Aorta (tissue), 5 donors: ENCODE measurements at regions not wholly inside any gene's neighbourhood (a gene's known extent, or its start where the extent isn't known, plus 50 kb on each side); places are given as distances from the start of the nearest gene placed in this dataset.
A peak's percentile ranks its signal among the peaks of the same experiment; 100 is the strongest.
"Not testable (repeated sequence)": the region's sequence is repeated elsewhere in the genome, so short reads cannot be mapped to it uniquely, and the experiment has no call there.

ENCODE experiments used
- ATAC-seq: fragments of 200-7000 bp; cut with Tn5 transposase; one replicate; pipeline ENCODE4 v1.9.1; 2022; ENCODE audit warnings: moderate library complexity; ENCODE audit not compliant: low FRiP score
- DNase-seq, 2 donors: peaks; one replicate each; pipeline ENCODE4 v3.0.0-alpha.2; 2020
- H3K27ac ChIP-seq, 2 donors: one replicate each; pipeline ENCODE4 v1.5.1; 2013; ENCODE audit warnings: low read length in 2 of 2, mild to moderate bottlenecking in 2 of 2, moderate library complexity in 2 of 2, control low read depth in 1 of 2, inconsistent platforms in 1 of 2, low read depth in 1 of 2
- H3K27me3 ChIP-seq, 2 donors: one replicate each; pipeline ENCODE4 v1.6.1; 2013; ENCODE audit warnings: control low read depth in 1 of 2, low read length in 1 of 2, mild to moderate bottlenecking in 1 of 2, moderate library complexity in 1 of 2; ENCODE audit not compliant: insufficient read depth in 2 of 2, control insufficient read depth in 1 of 2
- H3K36me3 ChIP-seq, 2 donors: one replicate each; pipeline ENCODE4 v1.6.1; 2013; ENCODE audit warnings: control low read depth in 1 of 2, low read length in 1 of 2, mild to moderate bottlenecking in 1 of 2; ENCODE audit not compliant: insufficient read depth in 2 of 2, control insufficient read depth in 1 of 2
- H3K4me1 ChIP-seq, 2 donors: one replicate each; pipeline ENCODE4 v1.6.1; 2013; ENCODE audit warnings: low read length in 2 of 2, control low read depth in 1 of 2, mild to moderate bottlenecking in 1 of 2, moderate library complexity in 1 of 2; ENCODE audit not compliant: insufficient read depth in 2 of 2, control insufficient read depth in 1 of 2
- H3K4me3 ChIP-seq, 2 donors: one replicate each; pipeline ENCODE4 v1.5.1; 2013; ENCODE audit warnings: low read length in 2 of 2, control low read depth in 1 of 2, mild to moderate bottlenecking in 1 of 2
- H3K9me3 ChIP-seq: one replicate; pipeline ENCODE4 v1.6.1; 2013; ENCODE audit warnings: mild to moderate bottlenecking, low read length; ENCODE audit not compliant: control insufficient read depth
- WGBS, 2 donors: extraction: QIAGEN DNeasy Blood & Tissue Kit; methylation state at CpG; one replicate each; pipeline ENCODE4 v1.1.7; 2013; 5-methylcytosine and 5-hydroxymethylcytosine counted together
- intact Hi-C, 2 donors: fragments of 100-400 bp; cut with DNase I; formaldehyde crosslinking; loops; one replicate each; pipeline versions ENCODE4 v1.14.2 to v1.15.0; 2022
- donor health status: healthy with polysubstance abuse.
- donor health status: Bipolar disorder and iron deficiency.
- donor health status: DM: no; HTN: no; CAD: no.
- donor health status: DM: no; HTN: no; CAD: no.
- donor health status: DM: yes; HTN: yes; CAD: no.

DNA sequence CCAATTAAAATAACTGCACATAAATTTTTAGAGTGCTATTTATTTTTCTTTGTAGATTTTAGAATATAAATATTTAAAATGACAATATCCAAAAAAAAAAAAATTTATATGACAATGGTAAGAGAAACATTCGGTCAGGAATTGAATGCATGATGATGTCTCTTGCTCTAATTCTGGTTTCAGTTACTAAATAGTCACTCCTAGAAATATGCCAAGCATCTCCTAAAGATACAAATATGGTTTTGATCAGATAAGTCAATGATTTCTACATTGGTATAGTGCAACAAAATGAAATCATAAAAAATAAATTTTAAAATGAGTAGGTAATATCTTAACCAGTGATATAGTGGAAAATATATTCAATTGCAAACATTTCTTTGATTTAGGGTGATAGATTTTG, 95.9 kb upstream of the ACKR3 start:
- Histone ChIP-seq H3K27ac (no peak overlapping the region), H3K4me1 (no peaks in the 10 kb centered on the region), H3K9me3 (no peaks in the 10 kb centered on the region), H3K4me3 (no peak overlapping the region), H3K36me3 (no peaks in the 10 kb centered on the region), H3K27me3 (no peaks in the 10 kb centered on the region)
- DNase-seq (no peak), ATAC-seq (no peak)
- 47 to 63% methylated on average over 1 of the region's 1 CpG for WGBS, 2 donors
- intact Hi-C loops, result no loop called here

DNA sequence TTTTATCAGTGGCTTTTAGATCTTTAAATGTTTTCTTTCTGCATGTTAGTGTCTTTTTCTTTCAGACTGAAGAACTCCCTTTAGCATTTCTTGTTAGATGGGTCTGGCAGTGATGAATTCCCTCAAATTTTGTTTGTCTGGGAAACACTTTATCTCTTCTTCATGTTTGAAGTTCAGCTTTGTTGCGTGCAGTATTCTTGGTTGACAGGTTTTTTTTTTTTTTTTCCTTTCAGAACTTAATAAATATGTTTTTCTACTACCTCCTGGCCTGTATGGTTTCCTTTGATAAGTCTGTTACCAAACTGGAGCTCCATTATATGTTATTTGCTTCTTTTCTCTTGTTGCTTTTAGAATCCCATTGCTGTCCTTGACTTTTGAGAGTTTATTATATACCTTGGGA, 89.8 kb upstream of the ACKR3 start:
- Histone ChIP-seq H3K9me3 (peaks cover 3% of the 10 kb centered on the region), H3K4me3 (no peak overlapping the region), H3K27me3 (no peaks in the 10 kb centered on the region), H3K36me3 (peaks cover 0 to 1% of the 10 kb centered on the region in 2 donors), H3K4me1 (no peaks in the 10 kb centered on the region), H3K27ac (no peak overlapping the region)
- WGBS, 2 donors, result 94 to 100% methylated on average over 1 of the region's 1 CpG
- intact Hi-C loops, result no loop called here
- DNase-seq (no peak), ATAC-seq (no peak)

DNA sequence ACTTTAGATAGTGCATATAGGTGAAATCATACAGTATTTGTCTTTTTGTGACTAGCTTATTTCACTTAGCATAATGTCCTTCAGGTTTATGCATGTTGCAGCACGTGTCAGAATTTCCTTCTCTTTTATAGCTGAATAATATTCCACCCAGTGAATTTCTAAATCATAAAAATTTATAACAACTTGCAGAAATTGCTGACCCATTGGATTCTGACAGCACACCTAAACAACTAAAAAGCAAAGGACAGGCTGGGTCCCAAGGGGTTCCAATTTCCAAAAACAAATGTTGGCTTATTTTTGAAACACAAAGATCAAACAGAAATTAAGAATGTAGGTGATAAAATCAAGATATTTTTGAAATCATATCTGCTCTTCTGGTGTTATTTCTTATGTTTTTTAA, 86.5 kb upstream of the ACKR3 start:
- Histone ChIP-seq H3K4me3 (no peak overlapping the region), H3K36me3 (peaks cover 0 to 1% of the 10 kb centered on the region in 2 donors), H3K4me1 (no peaks in the 10 kb centered on the region), H3K27me3 (no peaks in the 10 kb centered on the region), H3K9me3 (peaks cover 3% of the 10 kb centered on the region), H3K27ac (no peak overlapping the region)
- no peak for DNase-seq
- intact Hi-C loops, result no loop called here
- WGBS, 2 donors, result 94 to 98% methylated on average over 1 of the region's 1 CpG
- no peak for ATAC-seq

GRCh38 chr2:236485519-236485918, 84.1 kb upstream of the ACKR3 start:
- 84 to 87% methylated on average over 2 of the region's 2 CpGs for WGBS, 2 donors
- DNase-seq, result no peak
- Histone ChIP-seq H3K4me1 (no peaks in the 10 kb centered on the region), H3K9me3 (peaks cover 3% of the 10 kb centered on the region), H3K27me3 (no peaks in the 10 kb centered on the region), H3K4me3 (no peak overlapping the region), H3K36me3 (peaks cover 0 to 1% of the 10 kb centered on the region in 2 donors), H3K27ac (no peak overlapping the region)
- intact Hi-C loops, result no loop called here
- ATAC-seq, result no peak

DNA sequence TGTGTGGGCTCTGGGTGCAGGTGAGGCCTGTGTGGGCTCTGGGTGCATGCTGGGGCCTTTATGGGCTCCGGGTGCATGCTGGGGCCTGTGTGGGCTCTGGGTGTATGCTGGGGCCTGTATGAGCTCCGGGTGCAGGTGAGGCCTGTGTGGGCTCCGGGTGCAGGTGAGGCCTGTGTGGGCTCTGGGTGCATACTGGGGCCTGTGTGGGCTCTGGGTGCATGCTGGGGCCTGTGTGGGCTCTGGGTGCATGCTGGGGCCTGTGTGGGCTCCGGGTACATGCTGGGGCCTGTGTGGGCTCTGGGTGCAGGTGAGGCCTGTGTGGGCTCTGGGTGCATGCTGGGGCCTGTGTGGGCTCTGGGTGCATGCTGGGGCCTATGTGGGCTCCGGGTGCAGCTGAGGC, 80.5 kb upstream of the ACKR3 start:
- H3K27me3 ChIP-seq, intact Hi-C loops, H3K9me3 ChIP-seq, H3K27ac ChIP-seq, H3K4me1 ChIP-seq, H3K4me3 ChIP-seq, ATAC-seq, DNase-seq, H3K36me3 ChIP-seq: not testable (repeated sequence)
- WGBS, 2 donors, result 88 to 96% methylated on average over 5 of the region's 5 CpGs

DNA sequence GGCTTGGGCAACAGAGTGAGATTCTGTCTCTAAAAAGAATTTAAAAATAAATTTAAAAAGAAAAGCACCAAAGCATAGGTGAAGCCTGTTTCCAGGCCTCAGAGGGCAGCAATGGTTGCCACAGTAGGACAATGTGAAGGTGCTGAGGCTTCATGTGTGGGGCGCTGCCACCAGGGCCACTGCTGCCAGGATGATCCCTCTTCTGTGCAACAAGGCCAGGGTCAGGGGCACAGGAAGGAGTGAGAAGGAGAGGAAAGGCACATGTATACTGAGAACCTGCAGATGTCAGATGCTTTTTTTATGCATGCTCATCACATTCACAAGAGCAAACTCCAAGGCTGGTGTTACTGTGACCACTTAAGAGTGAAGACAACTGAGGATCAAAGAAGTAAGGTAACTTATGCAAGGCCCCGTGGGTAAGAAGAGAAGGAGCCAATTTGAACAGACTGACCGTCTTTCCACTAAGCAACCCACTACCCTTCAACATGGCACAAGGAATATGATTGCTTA, 79.7 kb upstream of the ACKR3 start:
- H3K27ac ChIP-seq, result no peak overlapping the region
- DNase-seq, result no peak
- H3K27me3 ChIP-seq, result no peaks in the 10 kb centered on the region
- no peaks in the 10 kb centered on the region for H3K9me3 ChIP-seq
- intact Hi-C loops, result no loop called here
- H3K4me1 ChIP-seq, result no peaks in the 10 kb centered on the region
- H3K4me3 ChIP-seq, result no peak overlapping the region
- no peaks in the 10 kb centered on the region for H3K36me3 ChIP-seq
- ATAC-seq, result no peak
- WGBS, 2 donors, result 92 to 96% methylated on average over 3 of the region's 3 CpGs

GRCh38 chr2:236496340-236496739, 73.3 kb upstream of the ACKR3 start:
- Histone ChIP-seq H3K27me3 (no peaks in the 10 kb centered on the region), H3K4me1 (no peaks in the 10 kb centered on the region), H3K9me3 (no peaks in the 10 kb centered on the region), H3K36me3 (no peaks in the 10 kb centered on the region), H3K4me3 (no peak overlapping the region), H3K27ac (no peak overlapping the region)
- WGBS, 2 donors, result 83 to 87% methylated on average over 9 of the region's 9 CpGs
- intact Hi-C loops, result no loop called here
- DNase-seq, result no peak
- ATAC-seq, result no peak

DNA sequence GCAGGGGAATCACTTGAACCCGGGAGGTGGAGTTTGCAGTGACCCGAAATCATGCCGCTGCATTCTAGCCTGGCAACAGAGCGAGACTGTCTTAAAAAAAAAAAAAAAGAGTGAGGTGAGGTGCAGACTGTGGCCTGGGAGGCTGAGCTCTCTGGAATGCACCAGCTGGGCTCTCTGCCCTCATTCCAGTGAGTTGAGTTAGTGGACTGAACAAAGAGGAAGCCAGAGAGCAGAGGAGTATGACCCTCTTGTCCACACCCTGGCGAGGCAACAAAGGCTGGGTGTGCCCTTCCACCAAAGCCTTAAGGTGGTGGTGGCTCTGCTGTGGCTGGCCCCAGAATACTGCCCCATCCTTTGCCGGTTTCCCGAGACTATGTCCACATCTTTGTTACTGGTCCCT, 71.3 kb upstream of the ACKR3 start:
- intact Hi-C loops, result no loop called here
- Histone ChIP-seq H3K36me3 (no peaks in the 10 kb centered on the region), H3K4me3 (no peak overlapping the region), H3K27me3 (no peaks in the 10 kb centered on the region), H3K9me3 (no peaks in the 10 kb centered on the region), H3K27ac (no peak overlapping the region), H3K4me1 (no peaks in the 10 kb centered on the region)
- ATAC-seq, result no peak
- DNase-seq, result peak in 1 of 2 donors; percentile 52
- 45 to 52% methylated on average over 7 of the region's 7 CpGs for WGBS, 2 donors

- Histone ChIP-seq H3K9me3 (no peaks in the 10 kb centered on the region), H3K4me1 (no peaks in the 10 kb centered on the region), H3K27ac (no peak overlapping the region), H3K27me3 (no peaks in the 10 kb centered on the region), H3K4me3 (no peak overlapping the region), H3K36me3 (no peaks in the 10 kb centered on the region)
- no peak for ATAC-seq
- 90 to 91% methylated on average over 14 of the region's 14 CpGs for WGBS, 2 donors
- DNase-seq, result no peak
- intact Hi-C loops, result loop anchor here in 1 of 2 donors (10.0 kb wide), 2 partner anchors 145 to 405 kb away; no protein-coding TSS in a partner anchor
Measured at GRCh38 chr2:236499691-236500578, 69.7 kb upstream of the ACKR3 start.
